GM19239 (cell line): ENCODE measurements at regions not wholly inside any gene's neighbourhood (a gene's known extent, or its start where the extent isn't known, plus 50 kb on each side); places are given as distances from the start of the nearest gene placed in this dataset.
"Not testable (repeated sequence)": the region's sequence is repeated elsewhere in the genome, so short reads cannot be mapped to it uniquely, and the experiment has no call there.

ENCODE experiments used
- DNase-seq: peaks from one replicate; pipeline ENCODE4 v3.0.0; 2011; ENCODE audit warnings: low spot score; ENCODE audit not compliant: insufficient read length
- FAIRE-seq: peaks from 2 replicates; lab custom pipeline; 2011; peaks lifted over from hg19 to GRCh38; lab: Jason Lieb, UNC

DNA sequence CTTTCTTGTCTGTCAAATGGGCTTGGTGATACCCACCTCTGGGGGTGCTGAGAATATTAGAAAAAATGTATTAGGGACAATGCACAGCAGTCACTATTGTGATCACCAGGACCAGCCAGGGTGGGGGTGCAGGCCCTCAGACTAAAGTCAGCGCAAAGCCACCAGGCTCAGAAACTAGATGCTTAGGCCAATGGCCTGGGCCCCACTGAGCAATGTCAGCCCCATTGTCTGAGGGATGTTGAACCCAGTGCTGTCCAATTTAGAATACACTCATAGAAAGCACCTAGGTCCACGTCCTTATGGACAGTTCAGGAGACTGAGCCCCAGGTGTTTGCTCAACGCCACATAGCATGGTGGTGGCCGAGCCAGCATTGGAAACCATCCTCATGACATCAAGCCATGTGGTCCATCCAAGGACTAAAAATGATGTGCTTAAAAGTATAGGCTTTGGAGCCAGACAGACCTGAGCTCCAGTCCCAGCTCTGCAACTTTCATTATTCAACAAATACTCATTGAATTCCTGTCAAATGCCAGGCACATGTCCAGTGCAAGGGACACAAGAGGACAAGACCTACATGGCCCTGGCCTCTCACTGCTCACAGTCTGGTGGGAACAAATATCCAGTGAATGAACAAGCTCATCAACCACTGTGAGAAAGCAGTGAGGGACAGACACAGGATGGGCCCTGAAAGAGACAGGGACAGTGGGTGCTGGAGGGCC is 273.8 kb downstream of the MATN1 start:
- FAIRE-seq, result no peak

DNA sequence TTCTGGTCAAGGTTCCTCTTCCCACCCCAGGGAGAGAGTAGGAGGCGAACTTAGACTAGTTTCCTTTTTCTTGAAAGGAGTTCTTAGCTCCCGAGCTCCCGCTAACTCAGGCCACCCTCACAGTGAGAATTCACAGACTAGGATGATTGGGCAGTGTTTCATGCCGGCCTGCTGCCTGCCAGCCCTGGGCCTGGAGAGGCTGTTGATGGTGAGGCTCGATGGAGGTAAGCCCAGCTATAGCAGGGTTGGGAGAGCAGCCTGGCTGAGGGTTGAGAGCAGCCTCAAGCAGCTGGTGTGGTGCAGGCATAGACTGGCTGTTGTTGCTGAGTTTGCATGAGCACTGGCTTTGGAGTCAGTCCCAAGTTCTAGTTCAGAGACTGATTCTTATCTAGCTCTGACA is 274.4 kb downstream of the MATN1 start:
- FAIRE-seq (no peak), DNase-seq (no peak)

More for the DNA sequence above, 273.8 kb downstream of the MATN1 start:
- DNase-seq, result no peak

DNA sequence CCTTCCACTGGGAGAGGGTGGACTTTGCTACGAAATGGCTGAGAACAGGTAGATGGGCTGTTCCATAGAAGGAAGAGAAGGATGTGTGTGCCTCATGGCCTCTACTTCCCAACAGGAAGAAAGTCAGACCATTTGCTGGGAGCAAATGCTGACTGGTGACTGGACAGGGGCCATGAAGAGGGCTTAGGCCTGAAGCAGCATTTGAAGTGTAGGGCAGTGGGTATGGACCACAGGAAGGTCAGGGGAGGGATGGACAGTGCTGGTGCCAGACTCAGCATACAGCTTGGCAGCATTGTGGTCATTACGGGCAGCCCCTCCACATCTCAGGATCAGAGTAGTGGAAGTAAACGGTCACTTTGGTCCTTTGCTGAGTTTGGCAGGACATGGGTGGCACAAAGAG is 275.7 kb downstream of the MATN1 start:
- no peak for FAIRE-seq
- DNase-seq, result no peak

DNA sequence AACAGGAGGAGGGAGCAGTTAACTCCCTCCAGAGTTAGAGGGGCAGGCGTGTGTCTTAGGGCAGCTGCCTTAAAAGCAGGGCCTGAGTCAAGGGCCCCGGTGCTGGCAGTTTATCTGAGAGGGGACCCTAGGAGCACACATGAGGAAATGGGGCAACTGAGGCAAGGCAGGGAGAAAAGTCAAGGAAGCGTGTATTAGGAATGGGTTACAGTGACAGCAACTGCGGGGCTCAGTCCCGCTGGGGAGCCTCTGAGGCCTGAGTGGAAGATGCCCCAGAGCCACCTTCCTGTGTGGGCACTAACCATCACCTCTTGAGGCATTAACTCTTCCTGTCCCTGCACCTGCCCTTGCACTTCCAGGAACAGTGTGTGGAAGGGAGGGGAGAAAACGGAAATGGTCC is 276.3 kb downstream of the MATN1 start:
- no peak for DNase-seq
- no peak for FAIRE-seq

DNA sequence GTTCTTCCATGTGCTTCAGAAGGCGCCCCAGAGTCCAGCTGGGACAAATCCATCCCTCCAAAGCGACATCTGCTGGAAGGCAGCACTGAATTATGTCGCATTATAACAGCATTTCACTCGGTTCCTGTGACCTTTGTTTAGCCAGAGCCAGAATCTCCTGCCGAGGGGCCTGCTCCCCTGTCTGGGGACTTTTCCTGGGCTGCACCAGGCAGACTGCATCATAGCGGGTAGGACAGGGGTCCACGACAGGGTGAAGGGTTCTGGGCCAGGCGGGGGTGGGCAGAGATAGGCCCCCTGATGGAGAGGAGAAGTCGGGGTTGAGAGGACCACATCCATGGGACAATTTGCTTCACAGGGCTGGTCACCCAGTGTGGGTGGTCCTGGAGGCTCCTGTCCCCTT is 276.9 kb downstream of the MATN1 start:
- FAIRE-seq, result no peak

DNA sequence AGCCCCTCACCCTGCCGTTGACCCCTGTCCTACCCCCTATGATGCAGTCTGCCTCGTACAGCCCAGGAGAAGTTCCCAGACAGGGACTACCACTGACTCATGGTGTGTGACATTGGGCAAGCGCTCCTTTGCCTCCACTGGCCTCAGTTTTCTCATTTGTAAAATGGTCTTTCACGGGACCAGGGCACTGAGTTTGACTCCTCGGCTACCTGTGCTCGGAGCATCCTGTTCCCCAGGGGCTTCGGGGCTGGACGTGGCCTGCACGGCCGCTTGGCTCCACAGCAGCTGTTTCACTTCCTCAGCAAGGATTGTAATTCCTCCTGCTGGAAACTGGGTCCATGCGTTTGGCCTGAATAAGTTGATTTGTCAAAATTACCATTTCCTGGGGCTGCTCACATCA is 277.3 kb downstream of the MATN1 start:
- DNase-seq, result no peak
- no peak for FAIRE-seq

More for the DNA sequence above, 276.9 kb downstream of the MATN1 start:
- DNase-seq, result no peak

DNA sequence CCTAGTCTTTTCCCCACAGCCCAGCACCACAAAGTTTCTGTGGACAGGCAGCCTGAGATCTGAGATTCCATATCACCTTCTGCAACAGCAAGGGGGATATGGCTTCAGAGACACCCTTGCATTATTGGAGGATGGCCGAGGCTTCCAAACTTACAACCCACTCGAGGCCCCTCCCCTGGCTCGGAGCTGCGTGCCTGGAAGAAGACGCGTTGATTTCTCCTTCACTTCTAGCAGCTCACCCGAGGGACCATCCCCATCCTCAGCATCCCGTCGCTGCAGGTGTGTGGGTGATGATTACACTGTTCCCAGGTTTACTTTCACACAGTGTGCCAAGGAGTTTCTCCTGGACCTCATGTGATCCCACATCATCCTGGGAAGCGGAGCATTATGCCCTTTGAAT is 277.9 kb downstream of the MATN1 start:
- FAIRE-seq, result no peak
- DNase-seq, result no peak

DNA sequence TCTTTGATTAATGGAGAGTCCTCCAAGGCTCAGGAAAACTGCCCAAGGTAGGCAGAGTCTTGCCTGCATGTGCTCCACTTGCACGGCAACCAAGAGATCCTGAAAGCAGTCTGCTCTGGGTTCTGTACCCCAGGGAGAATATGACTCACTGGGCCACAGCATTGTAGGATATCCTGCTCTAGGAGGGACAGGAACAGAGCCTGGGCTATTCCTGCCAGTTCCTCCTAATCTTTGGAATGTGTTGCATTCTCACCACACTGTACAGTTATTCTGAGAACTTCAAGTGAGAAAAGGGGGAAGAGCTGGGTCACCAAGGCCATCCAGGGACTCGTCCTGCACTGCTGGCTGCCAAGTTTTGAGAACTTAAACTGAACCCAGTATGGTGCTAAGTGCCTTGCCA is 278.5 kb downstream of the MATN1 start:
- DNase-seq (no peak), FAIRE-seq (no peak)

DNA sequence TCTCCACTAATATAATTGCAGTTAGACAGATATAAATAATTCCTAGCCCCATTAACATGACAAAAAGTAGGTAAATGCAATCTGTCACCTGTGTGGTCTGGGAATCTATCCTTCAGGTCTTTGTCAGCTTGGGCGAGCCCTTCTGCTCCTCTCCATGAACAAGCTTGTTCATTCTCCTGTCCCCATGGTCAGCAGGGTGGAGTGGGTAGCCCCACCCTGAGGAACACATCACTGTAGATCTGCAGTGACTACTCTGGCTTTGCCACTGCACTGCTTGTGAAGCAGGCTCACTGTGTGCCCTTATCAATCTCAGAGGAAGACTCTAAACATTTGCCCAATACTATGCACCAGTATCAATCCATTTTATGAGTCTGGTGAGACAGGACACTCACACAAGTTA is 279.0 kb downstream of the MATN1 start:
- no peak for DNase-seq
- FAIRE-seq, result no peak

DNA sequence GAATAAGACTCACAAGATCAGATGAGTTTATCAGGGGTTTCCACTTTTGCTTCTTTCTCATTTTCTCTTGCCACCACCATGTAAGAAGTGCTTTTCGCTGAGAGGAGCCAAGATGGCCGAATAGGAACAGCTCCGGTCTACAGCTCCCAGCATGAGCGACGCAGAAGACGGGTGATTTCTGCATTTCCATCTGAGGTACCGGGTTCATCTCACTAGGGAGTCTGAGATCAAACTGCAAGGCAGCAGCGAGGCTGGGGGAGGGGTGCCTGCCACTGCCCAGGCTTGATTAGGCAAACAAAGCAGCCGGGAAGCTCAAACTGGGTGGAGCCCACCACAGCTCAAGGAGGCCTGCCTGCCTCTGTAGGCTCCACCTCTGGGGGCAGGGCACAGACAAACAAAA is 285.1 kb downstream of the MATN1 start:
- DNase-seq, FAIRE-seq: not testable (repeated sequence)

DNA sequence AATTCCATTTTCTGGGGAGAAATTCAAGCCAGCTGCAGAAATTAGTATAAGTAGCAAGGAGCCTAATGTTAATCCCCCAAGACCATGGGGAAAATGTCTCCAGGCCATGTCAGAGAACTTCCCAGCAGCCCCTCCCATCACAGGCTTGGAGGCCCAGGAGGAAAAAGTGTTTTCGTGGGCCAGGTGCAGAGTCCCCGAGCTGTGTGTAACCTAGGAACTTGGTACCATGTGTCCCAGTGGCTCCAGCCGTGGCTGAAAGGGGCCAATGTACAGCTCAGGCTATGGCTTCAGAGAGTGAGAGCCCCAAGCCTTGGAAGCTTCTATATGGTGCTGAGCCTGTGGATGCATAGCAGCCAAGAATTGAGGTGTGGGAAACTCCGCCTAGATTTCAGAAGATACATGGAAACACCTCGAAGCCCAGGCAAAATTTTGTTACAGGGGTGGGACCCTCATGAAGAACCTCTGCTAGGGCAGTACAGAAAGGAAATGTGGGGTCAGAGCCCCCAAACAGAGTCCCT is 286.3 kb downstream of the MATN1 start:
- no peak for DNase-seq
- no peak for FAIRE-seq

DNA sequence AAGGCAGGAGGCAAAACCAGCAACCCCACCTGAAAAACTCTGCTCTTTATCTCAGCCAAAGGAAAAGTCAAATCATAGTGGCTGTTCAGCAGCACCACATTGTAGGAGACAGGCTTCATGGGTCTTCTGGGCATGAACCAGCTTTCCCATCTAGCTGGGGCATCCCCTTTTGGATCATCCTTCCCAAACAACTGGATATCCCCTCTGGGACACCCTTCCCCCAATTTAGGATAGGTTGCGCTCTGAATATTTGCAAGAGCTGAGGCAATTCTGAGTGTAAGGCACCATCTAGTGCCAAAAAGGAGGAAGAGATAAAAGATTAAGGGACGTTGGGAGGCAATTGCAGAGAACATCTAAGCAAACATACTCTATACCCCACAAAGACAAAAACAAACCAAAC is 295.8 kb downstream of the MATN1 start:
- no peak for FAIRE-seq

DNA sequence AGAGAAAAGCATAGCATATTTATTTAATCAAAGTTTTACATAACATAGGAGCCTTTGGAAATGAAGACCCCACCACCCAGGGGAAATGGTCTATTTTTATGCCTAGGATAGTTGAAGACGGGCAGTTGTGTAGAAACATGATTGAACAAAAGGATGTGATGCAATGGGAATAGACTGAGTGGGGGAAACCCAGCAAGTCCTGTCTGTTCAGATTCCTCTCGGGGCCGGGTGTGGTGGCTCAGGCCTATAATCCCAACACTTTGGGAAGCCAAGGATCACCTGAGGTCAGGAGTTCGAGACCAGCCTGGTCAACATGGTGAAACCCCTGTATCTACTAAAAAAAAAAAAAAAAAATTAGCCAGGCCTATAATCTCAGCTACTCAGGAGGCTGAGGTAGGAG is 298.3 kb downstream of the MATN1 start:
- FAIRE-seq (no peak), DNase-seq (no peak)

More for the DNA sequence above, 295.8 kb downstream of the MATN1 start:
- DNase-seq, result no peak

DNA sequence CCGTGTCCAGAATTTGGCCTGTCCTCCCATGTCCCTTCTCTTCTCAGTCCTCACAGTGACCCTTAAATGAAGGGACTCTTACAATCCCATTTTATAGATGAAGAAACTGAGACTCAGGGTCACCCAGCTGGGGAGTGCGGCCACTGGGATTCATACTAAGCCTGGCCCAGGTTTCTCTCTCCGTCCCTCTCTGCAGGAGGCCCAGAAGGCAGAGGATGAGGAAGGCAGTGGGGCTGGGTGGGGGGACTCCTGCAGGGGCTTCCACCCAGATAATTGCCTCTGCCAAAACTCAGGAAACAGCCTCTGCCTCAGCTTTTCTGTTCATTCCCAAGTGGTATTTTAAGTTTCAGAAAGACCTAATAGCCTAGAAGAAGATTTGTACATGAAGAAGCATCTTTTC is 299.8 kb downstream of the MATN1 start:
- no peak for DNase-seq
- FAIRE-seq, result no peak

DNA sequence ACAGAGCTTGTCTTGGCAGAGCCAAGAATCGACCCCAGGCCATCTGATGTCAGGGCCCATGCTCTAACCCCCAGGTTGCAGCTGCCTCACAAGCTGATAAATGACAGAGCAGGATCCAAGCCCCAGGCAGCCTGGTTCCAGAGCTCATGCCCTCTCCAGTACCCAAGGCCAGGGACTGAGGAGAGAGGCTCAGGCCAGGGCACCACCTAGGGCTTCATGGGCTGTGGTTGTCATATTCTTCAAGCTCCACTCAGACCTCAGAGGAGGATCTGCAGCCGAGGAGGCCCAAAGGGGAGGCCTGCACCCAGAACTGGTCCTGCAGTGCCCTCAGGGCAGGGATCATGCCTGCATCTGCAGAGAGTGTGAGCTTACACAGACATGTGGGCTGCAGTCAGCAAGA is 301.1 kb downstream of the MATN1 start:
- FAIRE-seq, result no peak
- no peak for DNase-seq

DNA sequence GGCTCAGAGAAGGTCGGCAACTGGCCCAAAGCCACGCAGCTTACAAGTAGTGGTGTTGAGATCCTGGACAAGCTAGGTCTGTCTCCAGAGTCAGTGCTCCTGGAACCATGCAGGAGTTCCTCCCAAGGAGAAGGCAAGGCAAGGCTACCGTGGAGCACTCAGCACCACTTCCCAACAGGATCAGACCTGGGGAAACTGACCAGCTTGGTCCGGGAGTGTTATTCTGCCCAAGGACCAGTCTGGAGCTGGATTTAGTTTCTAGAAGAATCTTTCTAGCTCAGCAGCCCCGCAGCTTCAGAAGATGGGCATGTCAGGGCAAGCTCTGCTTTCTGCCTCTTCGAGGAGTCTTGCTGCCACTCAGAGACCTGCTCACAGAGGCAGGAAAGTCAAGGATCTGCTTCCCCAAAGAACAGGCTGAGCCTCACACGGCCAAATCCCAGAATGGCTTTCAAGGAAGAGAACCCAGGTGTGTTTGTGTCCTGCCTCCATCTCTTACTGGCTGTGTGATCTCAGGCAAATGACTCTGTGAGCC is 302.8 kb downstream of the MATN1 start:
- no peak for FAIRE-seq
- DNase-seq, result no peak

DNA sequence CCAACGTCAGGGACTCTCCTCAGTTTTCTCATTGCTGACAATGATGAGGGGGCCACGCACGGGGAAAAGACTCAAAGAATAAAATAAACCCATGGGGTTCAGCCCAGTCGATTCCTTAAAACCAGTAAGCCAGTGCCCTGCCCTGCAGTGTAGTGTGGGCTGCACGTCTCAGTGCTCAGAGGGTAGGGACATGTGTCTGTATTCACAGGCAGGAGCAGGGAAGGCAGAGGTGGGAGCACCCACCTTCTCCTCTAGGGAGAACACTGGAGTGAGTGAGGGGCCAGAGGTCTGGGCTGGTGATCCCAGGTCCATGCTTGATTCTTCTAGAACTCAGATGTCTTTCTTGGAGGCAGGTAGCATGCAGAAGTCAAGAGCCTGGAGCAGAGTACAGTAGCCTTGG is 303.6 kb downstream of the MATN1 start:
- no peak for DNase-seq
- FAIRE-seq, result no peak

DNA sequence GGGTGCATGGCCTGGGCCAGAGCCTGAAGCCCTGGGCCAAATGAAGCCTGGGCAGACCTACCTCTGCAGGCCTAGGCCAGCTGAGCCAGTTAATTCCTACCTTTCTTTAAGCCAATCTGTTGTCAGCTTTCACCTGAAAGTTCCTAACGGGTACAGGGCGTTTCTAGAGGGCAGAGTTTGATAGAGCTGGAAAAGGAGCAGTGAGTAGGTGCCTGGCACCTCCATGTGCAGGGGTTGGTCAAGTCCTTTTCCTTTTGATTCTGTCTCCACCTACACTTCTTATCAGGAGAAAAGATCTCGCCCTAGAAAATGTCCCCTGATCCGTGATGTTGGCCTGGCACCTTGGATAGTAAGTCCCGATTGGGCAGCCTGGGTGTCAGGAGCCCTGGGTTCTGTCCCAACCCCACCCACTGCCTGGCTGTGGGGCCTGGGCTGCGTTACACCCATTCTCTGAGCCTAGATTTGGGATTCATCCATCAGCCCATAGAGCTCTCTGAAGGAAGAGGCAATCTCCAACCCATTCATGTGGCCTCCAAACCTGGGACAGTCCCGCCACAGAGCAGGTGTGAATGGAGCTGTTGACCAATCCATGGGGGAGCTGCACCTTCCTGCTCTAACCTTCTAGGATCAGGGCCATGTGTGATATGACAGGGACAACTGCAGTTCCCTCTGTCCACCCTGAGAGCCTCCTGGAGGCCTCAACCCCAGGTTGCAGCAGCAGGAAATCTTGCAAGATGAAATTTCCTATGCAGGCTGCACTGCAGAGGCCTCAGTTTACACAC is 304.3 kb downstream of the MATN1 start:
- DNase-seq (no peak), FAIRE-seq (no peak)

DNA sequence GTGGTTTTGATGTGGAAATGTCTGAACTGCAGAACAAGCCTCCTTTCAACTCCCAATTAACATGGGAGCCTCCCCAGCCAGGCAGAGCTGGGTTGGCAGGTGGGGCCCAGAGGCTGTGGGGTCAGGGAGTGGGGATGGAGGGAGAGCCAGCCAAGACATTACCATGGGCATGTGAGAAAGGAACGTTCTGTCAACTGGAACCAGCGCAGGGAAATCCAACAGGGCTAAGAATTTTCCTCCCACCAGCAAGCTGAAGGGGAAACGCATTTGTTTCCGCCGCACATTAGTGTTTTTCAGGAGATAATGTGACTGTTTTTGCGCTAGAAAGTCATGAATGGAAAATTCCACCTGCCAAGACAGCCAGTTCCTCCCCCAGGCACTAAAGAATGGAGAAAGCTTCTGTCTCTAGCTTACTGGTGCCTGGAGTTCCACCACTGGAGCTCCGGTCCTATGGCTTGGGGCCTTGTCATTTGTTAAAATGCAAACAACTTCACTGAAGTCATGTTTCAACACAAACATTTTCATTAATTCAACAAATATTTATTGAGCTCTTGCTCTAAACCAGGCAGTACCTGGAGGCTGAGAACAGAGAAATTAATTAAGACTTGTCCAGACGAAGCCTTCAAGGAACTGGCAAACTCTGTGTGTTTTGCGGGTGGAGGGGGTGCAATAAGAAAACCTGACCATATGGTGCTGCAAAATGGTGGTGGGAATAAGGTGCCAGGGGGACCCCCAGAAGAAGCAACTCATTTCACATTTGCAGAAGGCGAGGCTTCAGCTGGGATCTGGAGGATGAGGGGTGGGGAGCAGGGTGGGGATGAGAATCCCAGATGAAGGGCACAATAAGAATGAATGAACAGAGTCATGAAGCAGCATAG is 305.1 kb downstream of the MATN1 start:
- DNase-seq (no peak), FAIRE-seq (no peak)

DNA sequence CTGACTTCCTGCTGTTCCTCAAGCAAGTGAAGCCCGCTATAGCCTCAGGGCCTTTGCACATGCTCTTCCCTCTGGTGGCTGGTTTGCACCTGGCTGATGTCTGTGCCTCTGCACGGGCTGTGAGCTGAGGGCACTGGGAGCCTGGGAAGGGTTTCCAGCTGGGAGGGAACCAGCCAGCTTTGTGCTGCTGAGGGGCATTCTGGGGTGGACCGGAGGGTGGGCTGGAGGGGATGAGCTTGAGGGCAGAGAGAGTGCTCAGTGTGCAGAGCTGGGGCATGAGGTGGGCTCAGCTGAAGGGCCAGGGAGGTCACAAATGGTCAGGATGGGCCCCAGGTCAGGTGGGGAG is 305.7 kb downstream of the MATN1 start:
- DNase-seq, result no peak
- no peak for FAIRE-seq
